GM21576 (cell line): ENCODE measurements at regions not wholly inside any gene's neighbourhood (a gene's known extent, or its start where the extent isn't known, plus 50 kb on each side); places are given as distances from the start of the nearest gene placed in this dataset.
"Not testable (repeated sequence)": the region's sequence is repeated elsewhere in the genome, so short reads cannot be mapped to it uniquely, and the experiment has no call there.

Source experiments
- ATAC-seq: cut with Tn5 transposase; IDR thresholded peaks from one replicate; pipeline ENCODE4 v1.9.1; 2021; ENCODE audit warnings: mild to moderate bottlenecking, moderate library complexity; ENCODE audit not compliant: unreplicated experiment

DNA sequence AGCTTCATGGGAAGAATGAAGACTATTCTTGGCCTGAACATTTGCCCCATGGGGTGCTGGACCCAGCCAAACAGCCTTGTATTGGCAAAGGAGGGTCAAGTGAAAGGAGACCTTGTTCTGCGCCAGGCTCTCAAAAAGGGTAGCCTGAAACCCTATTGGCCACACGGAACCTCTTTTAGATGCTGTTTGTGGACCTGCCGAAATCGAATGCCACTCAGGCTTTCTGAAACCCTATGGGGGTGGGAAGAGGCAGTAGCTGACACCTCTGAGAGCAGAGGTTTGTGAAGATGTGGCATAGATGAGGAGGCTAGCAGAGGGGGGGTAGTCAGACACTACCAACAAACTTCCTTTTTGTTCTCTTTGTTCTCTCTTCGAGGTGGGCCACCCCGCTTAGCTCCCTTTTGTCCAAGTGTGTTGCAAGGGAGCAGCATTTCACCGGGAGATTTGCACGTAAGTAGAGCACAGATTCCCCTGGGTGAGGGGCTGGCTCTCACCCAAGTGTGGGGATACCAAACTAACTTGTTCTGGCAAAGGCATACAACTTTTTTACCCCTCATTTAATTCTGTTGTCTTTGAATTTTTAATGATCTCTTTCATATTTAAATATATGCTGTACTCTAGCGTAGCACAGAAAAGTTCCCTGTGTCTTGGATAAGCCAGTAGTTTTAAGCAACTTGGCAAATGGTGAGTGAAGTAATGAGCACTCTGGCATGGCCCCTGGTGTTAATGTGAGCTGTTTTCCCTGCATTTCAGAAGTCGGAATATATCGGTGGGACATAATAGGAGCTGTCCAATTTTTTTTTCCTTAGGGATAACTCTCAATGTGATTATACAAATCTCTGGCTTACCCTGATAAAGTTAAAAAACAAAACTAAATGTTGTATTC lies 107.7 kb downstream of the SEPTIN7 start:
- no peak for ATAC-seq

- no peak for ATAC-seq
These were observed 109.1 kb downstream of the SEPTIN7 start for GRCh38 chr7:35909870-35910357.

DNA sequence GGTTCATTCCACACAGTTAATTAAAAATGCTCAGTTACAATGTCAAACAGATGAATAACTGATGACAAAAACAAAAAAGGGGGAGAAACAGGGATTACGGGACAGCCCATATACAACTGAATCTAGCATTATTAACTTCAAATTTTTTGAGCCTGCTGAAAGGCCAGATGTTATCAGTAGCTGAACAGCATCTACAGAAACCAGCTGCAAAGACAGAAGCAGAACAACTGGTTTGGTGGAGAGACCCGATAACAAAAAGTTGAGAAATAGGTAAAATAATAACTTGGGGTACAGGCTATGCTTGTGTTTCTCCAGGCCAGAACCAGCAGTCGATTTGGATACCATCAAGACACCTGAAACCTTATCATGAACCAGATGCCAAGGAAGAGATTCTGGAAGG lies 109.8 kb downstream of the SEPTIN7 start:
- not testable (repeated sequence) for ATAC-seq

- not testable (repeated sequence) for ATAC-seq
These were observed 112.5 kb downstream of the SEPTIN7 start for GRCh38 chr7:35913350-35913749.

- not testable (repeated sequence) for ATAC-seq
These were observed 113.4 kb downstream of the SEPTIN7 start for GRCh38 chr7:35914214-35914613.

DNA sequence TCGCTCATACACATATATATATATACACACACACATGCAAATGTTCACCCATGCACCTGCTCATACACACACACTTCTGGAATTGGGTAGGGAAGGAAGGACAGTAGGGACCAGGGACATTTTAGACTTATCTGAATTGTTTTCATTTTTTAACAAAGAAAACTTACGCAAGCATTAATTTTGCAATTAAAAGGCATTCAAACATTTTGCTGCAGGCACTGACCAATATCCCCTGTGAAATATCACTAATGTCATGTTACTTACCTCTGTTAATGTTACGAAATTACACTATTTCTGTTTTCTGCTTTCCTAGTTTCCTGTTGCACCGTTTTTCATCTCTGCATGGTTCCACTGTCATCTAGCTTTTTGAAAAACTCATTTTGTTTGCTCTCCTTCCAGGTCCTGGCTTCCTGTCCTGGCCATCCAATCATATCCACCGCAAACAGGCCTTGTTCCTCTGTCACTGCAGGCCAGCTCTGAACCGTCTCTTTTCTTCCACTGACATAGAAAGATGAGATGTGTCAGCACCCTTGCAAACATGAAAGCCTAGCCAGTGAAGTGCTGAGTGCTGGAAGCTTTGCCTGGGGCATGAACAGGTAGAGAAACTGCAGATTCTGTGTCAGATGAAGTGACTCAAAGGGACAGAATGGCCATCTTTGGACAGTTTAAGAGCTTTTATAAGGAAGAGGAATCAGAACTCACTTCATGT lies 114.5 kb downstream of the SEPTIN7 start:
- ATAC-seq: not testable (repeated sequence)

DNA sequence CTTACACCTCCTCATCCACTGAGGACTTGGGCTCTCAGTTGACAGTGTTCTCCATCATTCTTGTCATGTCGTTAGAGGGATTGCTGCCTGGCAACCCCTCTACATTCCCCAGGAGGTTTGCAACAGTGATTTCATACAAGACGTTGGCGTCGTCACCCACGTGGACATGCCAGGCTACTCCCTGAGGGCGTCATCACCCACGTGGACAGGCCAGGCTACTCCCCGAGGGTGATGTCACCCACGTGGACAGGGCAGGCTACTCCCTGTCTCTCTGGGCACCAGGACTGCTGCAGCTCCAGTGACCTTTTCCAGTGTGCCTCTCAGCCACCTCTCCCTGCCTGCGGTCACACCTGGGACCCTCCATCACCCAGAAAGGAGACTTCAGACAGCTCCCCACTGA lies 117.4 kb downstream of the SEPTIN7 start:
- ATAC-seq: not testable (repeated sequence)

GRCh38 chr7:35919607-35920006 lies 118.8 kb downstream of the SEPTIN7 start:
- peak; percentile 61 for ATAC-seq

DNA sequence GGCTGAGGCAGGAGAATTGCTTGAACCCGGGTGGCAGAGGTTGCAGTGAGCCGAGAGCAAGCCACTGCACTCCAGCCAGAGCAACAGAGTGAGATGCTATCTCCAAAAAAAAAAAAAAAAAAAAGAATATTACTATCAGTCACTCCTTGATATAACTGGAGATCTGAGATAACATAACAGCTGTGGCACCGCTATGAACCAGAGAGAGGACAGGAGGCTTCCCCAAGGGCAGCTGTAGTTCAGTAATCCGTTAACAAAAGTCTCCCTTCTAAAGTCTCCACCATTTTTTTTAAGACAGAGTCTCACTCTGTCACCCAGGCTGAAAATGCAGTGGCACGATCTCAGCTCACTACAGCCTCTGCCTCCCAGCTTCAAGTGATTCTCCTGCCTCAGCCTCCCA lies 120.5 kb downstream of the SEPTIN7 start:
- ATAC-seq: not testable (repeated sequence)

- ATAC-seq: not testable (repeated sequence)
These were observed 123.8 kb downstream of the SEPTIN7 start for GRCh38 chr7:35924668-35925067.

DNA sequence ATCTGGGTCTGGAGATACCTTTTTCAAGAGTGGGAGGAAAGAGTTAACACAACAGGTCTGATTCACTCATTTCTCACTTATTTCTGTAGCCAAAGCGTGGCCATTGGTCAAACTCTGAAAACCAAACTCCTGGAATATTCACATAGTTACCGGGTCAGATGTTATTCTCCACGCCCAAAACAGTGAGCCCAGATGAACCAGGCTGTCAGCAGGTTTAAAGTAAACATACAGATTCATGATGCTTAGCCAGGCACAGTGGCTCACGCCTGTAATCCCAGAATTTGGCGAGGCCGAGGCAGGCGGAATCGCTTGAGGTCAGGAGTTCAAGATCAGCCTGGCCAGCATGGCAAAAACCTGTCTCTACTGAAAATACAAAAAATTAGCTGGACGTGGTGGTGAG lies 126.1 kb downstream of the SEPTIN7 start:
- ATAC-seq: not testable (repeated sequence)

DNA sequence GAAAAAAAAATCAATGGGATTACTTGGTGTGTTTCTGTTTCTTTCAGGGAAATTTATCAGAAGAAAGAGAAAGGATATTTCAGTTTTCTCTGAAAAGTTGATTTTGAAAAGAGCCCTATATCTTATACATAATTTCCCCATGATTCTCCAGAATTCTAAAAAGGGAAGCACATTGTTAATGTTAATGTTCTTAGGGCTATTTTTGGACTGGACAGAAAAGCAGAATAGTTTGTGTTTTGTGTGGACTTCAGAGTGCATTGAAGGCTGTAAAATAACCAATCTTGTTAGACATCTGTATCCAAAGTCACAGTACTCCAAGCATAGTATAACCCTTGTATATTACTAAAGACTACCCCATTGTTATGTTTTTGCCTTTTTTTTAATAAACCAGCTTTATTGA lies 130.3 kb downstream of the SEPTIN7 start:
- not testable (repeated sequence) for ATAC-seq

GRCh38 chr7:35931551-35931950 lies 130.7 kb downstream of the SEPTIN7 start:
- ATAC-seq: not testable (repeated sequence)

DNA sequence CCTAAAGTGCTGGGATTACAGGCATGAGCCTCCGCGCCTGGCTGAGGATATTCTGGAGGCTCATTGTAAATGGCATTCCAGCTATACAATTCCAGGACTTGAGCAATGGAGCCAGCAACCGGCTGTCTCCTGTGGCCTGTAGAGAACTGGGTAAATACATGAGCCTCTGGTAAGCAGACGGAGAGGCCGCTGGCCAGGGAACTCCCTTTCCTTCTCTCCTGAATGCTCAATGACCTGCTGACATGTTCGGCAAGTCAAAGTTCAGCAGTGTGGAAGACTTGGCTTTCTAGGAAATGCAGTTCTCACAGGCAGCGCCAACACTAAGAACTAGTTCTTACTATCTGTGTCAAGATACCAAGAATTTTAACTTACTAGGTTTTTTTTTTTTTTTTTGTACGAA lies 139.8 kb downstream of the SEPTIN7 start:
- ATAC-seq: not testable (repeated sequence)

DNA sequence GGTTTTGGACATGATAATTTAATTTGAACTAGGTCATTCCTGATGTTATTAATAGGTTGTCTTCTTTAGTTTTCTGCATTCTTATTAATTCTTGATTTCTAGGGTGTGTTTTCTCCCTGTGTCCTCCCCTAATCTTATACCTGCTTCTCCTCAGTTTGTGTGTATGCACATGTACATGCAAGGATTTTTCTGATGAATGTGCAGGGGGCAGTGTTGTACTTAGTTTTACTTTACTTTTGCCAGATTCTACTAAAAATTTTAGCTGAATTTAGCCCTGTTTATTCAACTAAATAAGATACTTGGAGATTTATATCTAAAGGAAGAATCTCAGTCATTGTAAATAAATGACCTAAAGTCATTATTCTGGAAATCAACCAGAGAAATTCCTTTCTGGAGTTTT lies 144.8 kb downstream of the SEPTIN7 start:
- not testable (repeated sequence) for ATAC-seq

GRCh38 chr7:35955735-35956134 lies 154.9 kb downstream of the SEPTIN7 start:
- not testable (repeated sequence) for ATAC-seq

GRCh38 chr7:35956988-35957387 lies 156.1 kb downstream of the SEPTIN7 start:
- not testable (repeated sequence) for ATAC-seq

DNA sequence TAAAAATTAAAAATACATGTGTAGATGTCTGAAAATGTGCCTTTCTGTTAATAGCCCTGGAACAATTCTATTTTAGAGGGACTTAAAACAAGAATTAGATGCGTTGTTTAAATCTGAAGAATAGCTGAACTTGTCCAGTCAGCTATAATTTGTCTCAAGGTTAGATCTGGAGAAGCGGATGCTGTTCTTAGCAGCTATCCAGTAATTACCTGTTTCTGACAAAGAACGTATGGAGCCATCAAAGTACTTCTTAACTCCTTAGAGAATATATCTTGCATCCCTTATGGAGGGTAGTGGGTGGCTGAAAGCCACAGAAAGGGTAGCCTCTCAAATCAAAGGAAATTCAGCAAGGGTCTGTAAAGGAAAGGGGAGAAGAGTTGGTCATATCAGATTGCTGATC lies 160.4 kb downstream of the SEPTIN7 start:
- ATAC-seq: not testable (repeated sequence)

GRCh38 chr7:35962607-35963006 lies 161.8 kb downstream of the SEPTIN7 start:
- not testable (repeated sequence) for ATAC-seq

GRCh38 chr7:35967366-35968139 lies 166.7 kb downstream of the SEPTIN7 start:
- ATAC-seq: no peak
